A549 (cell line): ENCODE measurements at regions not wholly inside any gene's neighbourhood (a gene's known extent, or its start where the extent isn't known, plus 50 kb on each side); places are given as distances from the start of the nearest gene placed in this dataset.

ENCODE experiments used
- ATAC-seq, 2 experiments: fragments of 200-7000 bp in 1 of 2; fragments of >200 bp in 1 of 2; cut with Nextera tagmentation in 1 of 2; cut with Tn5 transposase in 1 of 2; 3 replicates each; pipeline versions ENCODE4 v1.8.0 to v1.9.1; 2018 to 2020; ENCODE audit warnings: mild to moderate bottlenecking in 1 of 2, moderate library complexity in 1 of 2
- CTCF ChIA-PET: fragments of 300-600 bp; sonication (Branson Sonifier 250); formaldehyde crosslinking; extraction: SDS; loops from one replicate; lab custom pipeline; 2021; ENCODE audit warnings: antibody characterized with exemption, inconsistent platforms; lab: Yijun Ruan, JAX
- POLR2A ChIA-PET: fragments of 350-600 bp; formaldehyde crosslinking; extraction: SDS; loops from one replicate; lab custom pipeline; 2021; ENCODE audit warnings: antibody characterized with exemption, inconsistent platforms; lab: Yijun Ruan, JAX
- DNase-seq, 2 experiments: peaks; one replicate each; pipeline versions ENCODE4 v3.0.0 to v3.0.0-alpha.2; 2011 to 2016; ENCODE audit warnings: low read depth in 1 of 2, low spot score in 1 of 2
- FAIRE-seq: peaks from 2 replicates; lab custom pipeline; 2011; peaks lifted over from hg19 to GRCh38; lab: Jason Lieb, UNC
- H3K27ac ChIP-seq, 2 experiments: fragments of >200 bp; sonication (Bioruptor Twin); formaldehyde crosslinking; 3 replicates each; pipeline ENCODE4 v1.5.1; 2016 to 2017
- H3K4me1 ChIP-seq: fragments of >200 bp; sonication (Bioruptor Twin); formaldehyde crosslinking; 3 replicates; pipeline ENCODE4 v1.6.1; 2016
- H3K4me2 ChIP-seq: fragments of >200 bp; sonication (Bioruptor Twin); formaldehyde crosslinking; 3 replicates; pipeline ENCODE4 v1.6.1; 2016
- H3K4me3 ChIP-seq: fragments of >200 bp; sonication (Bioruptor Twin); formaldehyde crosslinking; 3 replicates; pipeline ENCODE4 v1.5.1; 2016
- H3K9me3 ChIP-seq: fragments of >200 bp; sonication (Bioruptor Twin); formaldehyde crosslinking; 3 replicates; pipeline ENCODE4 v1.6.1; 2016
- ATOH8 ChIP-seq: fragments of 250-450 bp; sonication (Bioruptor Pico); IDR thresholded peaks from 2 replicates; pipeline ENCODE4 v1.5.0; 2020; ENCODE audit warnings: low read depth, mild to moderate bottlenecking, moderate library complexity
- BHLHE40 ChIP-seq: IDR thresholded peaks from 2 replicates; pipeline ENCODE4 v1.6.1; 2012; ENCODE audit warnings: low read depth, low read length, inconsistent platforms
- CEBPB ChIP-seq, 2 experiments: fragments of >200 bp in 1 of 2; sonication (Bioruptor Twin) in 1 of 2; formaldehyde crosslinking in 1 of 2; IDR thresholded peaks; 2 replicates each; pipeline ENCODE4 v1.6.1; 2012 to 2016
- EP300 ChIP-seq, 2 experiments: fragments of >200 bp; sonication (Bioruptor Twin); formaldehyde crosslinking; IDR thresholded peaks; 2 replicates in 1 of 2; 3 replicates in 1 of 2; pipeline ENCODE4 v1.6.1; 2016 to 2017
- ESRRA ChIP-seq: fragments of 150-350 bp; IDR thresholded peaks from 2 replicates; pipeline ENCODE4 v1.6.1; 2014; ENCODE audit warnings: mild to moderate bottlenecking, low read length, borderline replicate concordance
- FOXS1 ChIP-seq: fragments of 250-450 bp; sonication (Bioruptor Pico); IDR thresholded peaks from 2 replicates; pipeline ENCODE4 v1.5.0; 2020; ENCODE audit warnings: mild to moderate bottlenecking, moderate library complexity
- GATA3 ChIP-seq: IDR thresholded peaks from 2 replicates; pipeline ENCODE4 v1.6.1; 2012; ENCODE audit warnings: borderline replicate concordance
- HDAC2 ChIP-seq: fragments of 200-600 bp; sonication (generic); IDR thresholded peaks from 2 replicates; pipeline ENCODE4 v1.6.1; 2016
- HEYL ChIP-seq: fragments of 250-450 bp; sonication (Bioruptor Pico); IDR thresholded peaks from 2 replicates; pipeline ENCODE4 v1.8.0; 2021; ENCODE audit warnings: mild to moderate bottlenecking, moderate library complexity
- HMGXB4 ChIP-seq: fragments of 250-450 bp; sonication (Bioruptor Pico); IDR thresholded peaks from 2 replicates; pipeline ENCODE4 v1.5.0; 2021; ENCODE audit warnings: mild to moderate bottlenecking, moderate library complexity, borderline replicate concordance
- KDM5A ChIP-seq: fragments of 200-600 bp; sonication (generic); IDR thresholded peaks from 2 replicates; pipeline ENCODE4 v1.6.1; 2016; ENCODE audit warnings: antibody characterized with exemption, mild to moderate bottlenecking
- MAFK ChIP-seq: fragments of 450-650 bp; IDR thresholded peaks from 2 replicates; pipeline ENCODE4 v1.6.1; 2014; ENCODE audit not compliant: partially characterized antibody
- MAZ ChIP-seq: fragments of 150-350 bp; IDR thresholded peaks from 2 replicates; pipeline ENCODE4 v1.6.1; 2014; ENCODE audit warnings: antibody characterized with exemption, low read depth, low read length, borderline replicate concordance
- MYC ChIP-seq: IDR thresholded peaks from 2 replicates; pipeline ENCODE4 v1.6.1; 2012; ENCODE audit warnings: mild to moderate bottlenecking, inconsistent platforms, low read length, improper control_type of control experiment, borderline replicate concordance
- NPAS2 ChIP-seq: fragments of 250-450 bp; sonication (Bioruptor Pico); IDR thresholded peaks from 2 replicates; pipeline ENCODE4 v1.8.0; 2022; ENCODE audit warnings: mild to moderate bottlenecking, moderate library complexity, borderline replicate concordance
- PBX3 ChIP-seq: IDR thresholded peaks from 2 replicates; pipeline ENCODE4 v1.6.1; 2012
- SMC3 ChIP-seq: fragments of >200 bp; sonication (Bioruptor Twin); formaldehyde crosslinking; IDR thresholded peaks from 3 replicates; pipeline ENCODE4 v1.6.1; 2018; ENCODE audit warnings: inconsistent platforms
- ZSCAN20 ChIP-seq: fragments of 250-450 bp; sonication (Bioruptor Pico); IDR thresholded peaks from 2 replicates; pipeline ENCODE4 v1.8.0; 2022; ENCODE audit warnings: mild to moderate bottlenecking, moderate library complexity
- WGBS: methylation state at CpG from one replicate; pipeline ENCODE4 v1.1.6; 2017; ENCODE audit errors: missing lambda C conversion rate; 5-methylcytosine and 5-hydroxymethylcytosine counted together
- TF ChIP-seq, protein P1 (sequence below): fragments of 150-350 bp; IDR thresholded peaks from 2 replicates; pipeline ENCODE4 v1.6.1; 2014; ENCODE audit warnings: low read depth, mild to moderate bottlenecking, low read length

DNA sequence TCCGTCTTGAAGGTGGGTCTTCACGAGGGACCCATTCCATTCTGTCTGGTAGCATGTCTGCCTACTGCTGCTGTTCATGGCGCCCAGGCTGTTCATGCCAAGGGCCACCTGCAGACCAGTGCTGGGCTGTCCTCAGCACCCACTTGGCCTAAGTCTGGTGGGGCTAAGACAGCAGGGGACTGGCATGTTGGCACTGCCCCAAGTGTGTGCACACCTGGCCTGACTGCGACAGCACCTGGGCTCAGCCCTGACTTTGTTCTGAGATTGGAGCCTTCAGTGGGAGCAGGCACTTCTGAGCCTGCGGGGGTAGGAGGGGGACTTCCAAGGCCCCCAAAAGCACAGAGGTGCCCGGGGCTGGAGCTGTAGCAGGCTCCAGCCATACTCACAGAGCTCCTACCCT, 250.8 kb upstream of the EDNRB start:
- ATAC-seq (no peak), DNase-seq (no peak), FAIRE-seq (no peak)
- WGBS = 33% methylated on average over 2 of the region's 6 CpGs
- H3K27ac ChIP-seq = no peak overlapping the region
- TF ChIP-seq GATA3 (no peak), NPAS2 (CRISPR knock-in tag) (no peak), MAFK (no peak), ESRRA (no peak), ATOH8 (CRISPR knock-in tag) (no peak), PBX3 (no peak), SMC3 (no peak)
- ChIA-PET CTCF (no interaction called here), POLR2A (no interaction called here)
- no peak overlapping the region for H3K4me2 ChIP-seq
- no peaks in the 10 kb centered on the region for H3K4me1 ChIP-seq
- H3K4me3 ChIP-seq = no peak overlapping the region
- H3K9me3 ChIP-seq = no peaks in the 10 kb centered on the region

GRCh38 chr13:78168981-78169380, 250.3 kb upstream of the EDNRB start:
- no peak for ATAC-seq
- no peak overlapping the region for H3K27ac ChIP-seq
- no peaks in the 10 kb centered on the region for H3K9me3 ChIP-seq
- 8% methylated on average over 2 of the region's 4 CpGs for WGBS
- no peak overlapping the region for H3K4me2 ChIP-seq
- no peaks in the 10 kb centered on the region for H3K4me1 ChIP-seq
- TF ChIP-seq KDM5A = no peak
- no peak for TF ChIP-seq HEYL (CRISPR knock-in tag)
- no peak for TF ChIP-seq ATOH8 (CRISPR knock-in tag)
- no peak for TF ChIP-seq HDAC2
- TF ChIP-seq MAFK = no peak
- no peak for TF ChIP-seq BHLHE40
- no peak for TF ChIP-seq MAZ
- no peak for TF ChIP-seq FOXS1 (CRISPR knock-in tag)
- no peak for TF ChIP-seq NPAS2 (CRISPR knock-in tag)
- TF ChIP-seq CEBPB (IDR thresholded peaks at IDR 0.05) = no peak
- TF ChIP-seq ZSCAN20 = no peak
- TF ChIP-seq, protein P1, sequence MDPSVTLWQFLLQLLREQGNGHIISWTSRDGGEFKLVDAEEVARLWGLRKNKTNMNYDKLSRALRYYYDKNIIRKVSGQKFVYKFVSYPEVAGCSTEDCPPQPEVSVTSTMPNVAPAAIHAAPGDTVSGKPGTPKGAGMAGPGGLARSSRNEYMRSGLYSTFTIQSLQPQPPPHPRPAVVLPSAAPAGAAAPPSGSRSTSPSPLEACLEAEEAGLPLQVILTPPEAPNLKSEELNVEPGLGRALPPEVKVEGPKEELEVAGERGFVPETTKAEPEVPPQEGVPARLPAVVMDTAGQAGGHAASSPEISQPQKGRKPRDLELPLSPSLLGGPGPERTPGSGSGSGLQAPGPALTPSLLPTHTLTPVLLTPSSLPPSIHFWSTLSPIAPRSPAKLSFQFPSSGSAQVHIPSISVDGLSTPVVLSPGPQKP = no peak
- no peak for TF ChIP-seq HMGXB4 (CRISPR knock-in tag)
- TF ChIP-seq EP300 (IDR thresholded peaks at IDR 0.05) = no peak
- no peak for TF ChIP-seq MYC
- no peak for TF ChIP-seq GATA3
- TF ChIP-seq, all 56 proteins: peak for 0
- H3K4me3 ChIP-seq = no peak overlapping the region
- DNase-seq (no peak), FAIRE-seq (no peak)
- ChIA-PET POLR2A (no interaction called here), CTCF (no interaction called here)
